GM18505 (cell line): ENCODE measurements at regions not wholly inside any gene's neighbourhood (a gene's known extent, or its start where the extent isn't known, plus 50 kb on each side); places are given as distances from the start of the nearest gene placed in this dataset.

ENCODE experiments used
- ATAC-seq: cut with Tn5 transposase; IDR thresholded peaks from one replicate; pipeline ENCODE4 v1.9.1; 2021; ENCODE audit not compliant: unreplicated experiment
- POLR2A ChIP-seq: IDR thresholded peaks from 4 replicates; pipeline ENCODE4 v1.6.1; 2011; ENCODE audit warnings: borderline replicate concordance; ENCODE audit not compliant: insufficient read depth, insufficient read length; ENCODE audit errors: extremely low read depth

- ATAC-seq, result no peak
- TF ChIP-seq POLR2A, result no peak
These were observed 249.2 kb downstream of the IDS start for GRCh38 chrX:149255860-149256259.

- no peak for TF ChIP-seq POLR2A
- ATAC-seq, result no peak
These were observed 257.0 kb downstream of the IDS start for GRCh38 chrX:149248073-149248625.

- no peak for ATAC-seq
These were observed 274.4 kb downstream of the IDS start for GRCh38 chrX:149230689-149231088.

GRCh38 chrX:149223854-149224253, 281.3 kb downstream of the IDS start:
- TF ChIP-seq POLR2A, result no peak
- ATAC-seq, result no peak

More at GRCh38 chrX:149230689-149231088, 274.4 kb downstream of the IDS start:
- TF ChIP-seq POLR2A, result no peak

- TF ChIP-seq POLR2A, result no peak
- no peak for ATAC-seq
These were observed 283.1 kb downstream of the IDS start for GRCh38 chrX:149222040-149222439.

- no peak for ATAC-seq
- no peak for TF ChIP-seq POLR2A
These were observed 283.9 kb downstream of the IDS start for GRCh38 chrX:149221230-149221629.

- ATAC-seq, result no peak
- no peak for TF ChIP-seq POLR2A
These were observed 291.8 kb downstream of the IDS start for GRCh38 chrX:149213264-149213663.

GRCh38 chrX:149208307-149208706, 296.8 kb downstream of the IDS start:
- no peak for ATAC-seq
- no peak for TF ChIP-seq POLR2A

- no peak for ATAC-seq
- no peak for TF ChIP-seq POLR2A
These were observed 297.6 kb downstream of the IDS start for GRCh38 chrX:149207518-149207917.

- TF ChIP-seq POLR2A, result no peak
- ATAC-seq, result peak; percentile 67
These were observed 299.2 kb downstream of the IDS start for GRCh38 chrX:149205937-149206336.

- no peak for ATAC-seq
- TF ChIP-seq POLR2A, result no peak
These were observed 300.0 kb downstream of the IDS start for GRCh38 chrX:149205081-149205480.

- TF ChIP-seq POLR2A, result no peak
- ATAC-seq, result no peak
These were observed 305.4 kb downstream of the IDS start for GRCh38 chrX:149199734-149200133.

- no peak for TF ChIP-seq POLR2A
- peak; percentile 80 for ATAC-seq
These were observed 305.9 kb downstream of the IDS start for GRCh38 chrX:149198980-149199732.

GRCh38 chrX:149185087-149185486, 320.0 kb downstream of the IDS start:
- ATAC-seq, result no peak
- no peak for TF ChIP-seq POLR2A

GRCh38 chrX:149161435-149162088, 343.5 kb downstream of the IDS start:
- no peak for ATAC-seq
- no peak for TF ChIP-seq POLR2A

GRCh38 chrX:149157976-149158375, 347.1 kb downstream of the IDS start:
- TF ChIP-seq POLR2A, result no peak
- no peak for ATAC-seq
